GM10266 (cell line): ENCODE measurements at regions not wholly inside any gene's neighbourhood (a gene's known extent, or its start where the extent isn't known, plus 50 kb on each side); places are given as distances from the start of the nearest gene placed in this dataset.

Experiments
- DNase-seq: peaks from one replicate; pipeline ENCODE4 v3.0.0; 2012; ENCODE audit errors: extremely low spot score
- CTCF ChIP-seq: IDR thresholded peaks from 2 replicates; pipeline ENCODE4 v1.5.1; 2012; ENCODE audit warnings: mild to moderate bottlenecking, low read depth; ENCODE audit not compliant: control insufficient read depth, insufficient read depth; ENCODE audit errors: missing control alignments

GRCh38 chr18:44090453-44090852 lies 590.2 kb upstream of the SETBP1 start:
- no peak for TF ChIP-seq CTCF
- DNase-seq, result no peak

GRCh38 chr18:44093253-44093652 lies 587.4 kb upstream of the SETBP1 start:
- TF ChIP-seq CTCF, result no peak
- no peak for DNase-seq

- no peak for TF ChIP-seq CTCF
- no peak for DNase-seq
Observed at GRCh38 chr18:44096016-44096415, 584.7 kb upstream of the SETBP1 start.

GRCh38 chr18:44098551-44099098 lies 582.1 kb upstream of the SETBP1 start:
- no peak for TF ChIP-seq CTCF

GRCh38 chr18:44107187-44107586 lies 573.5 kb upstream of the SETBP1 start:
- no peak for DNase-seq
- no peak for TF ChIP-seq CTCF

More at GRCh38 chr18:44098551-44099098, 582.1 kb upstream of the SETBP1 start:
- no peak for DNase-seq

GRCh38 chr18:44111337-44111736 lies 569.4 kb upstream of the SETBP1 start:
- no peak for TF ChIP-seq CTCF
- no peak for DNase-seq

GRCh38 chr18:44117821-44118220 lies 562.9 kb upstream of the SETBP1 start:
- TF ChIP-seq CTCF, result no peak
- DNase-seq, result no peak
